ENCODE measurements at regions not wholly inside any gene's neighbourhood (a gene's known extent, or its start where the extent isn't known, plus 50 kb on each side); places are given as distances from the start of the nearest gene placed in this dataset.
"Not testable (repeated sequence)": the region's sequence is repeated elsewhere in the genome, so short reads cannot be mapped to it uniquely, and the experiment has no call there.

DNA sequence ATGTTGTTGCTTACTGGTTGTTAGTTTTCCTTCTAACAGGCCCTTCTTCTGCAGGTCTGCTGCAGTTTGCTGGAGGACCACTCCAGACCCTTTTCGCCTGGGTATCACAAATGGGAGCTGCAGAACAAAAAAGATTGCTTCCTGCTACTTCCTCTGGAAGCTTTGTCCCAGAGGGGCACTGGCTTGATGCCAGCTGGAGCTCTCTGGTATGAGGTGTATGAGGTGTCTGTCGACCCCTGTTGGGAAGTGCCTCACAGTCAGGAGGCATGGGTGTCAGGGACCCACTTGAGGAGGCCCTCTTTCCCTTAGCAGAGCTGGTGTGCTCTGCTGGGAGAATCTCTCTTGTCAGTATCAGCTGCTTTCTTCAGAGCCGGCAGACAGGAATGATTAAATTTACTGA, 127.4 kb upstream of the EDA2R start:
- Mint-ChIP-seq H3K4me1 (ENCODE audit: low read depth) (no peaks in the 10 kb centered on the region), H3K4me3 (no peak overlapping the region), H3K27me3 (ENCODE audit: insufficient read depth) (peaks cover 2% of the 10 kb centered on the region; the same call in 1 of the 2 replicates), H3K27ac (no peak overlapping the region), H3K36me3 (ENCODE audit: low read depth) (no peaks in the 10 kb centered on the region), H3K9me3 (no peaks in the 10 kb centered on the region)
- no peak for DNase-seq
- TF ChIP-seq, protein P1, sequence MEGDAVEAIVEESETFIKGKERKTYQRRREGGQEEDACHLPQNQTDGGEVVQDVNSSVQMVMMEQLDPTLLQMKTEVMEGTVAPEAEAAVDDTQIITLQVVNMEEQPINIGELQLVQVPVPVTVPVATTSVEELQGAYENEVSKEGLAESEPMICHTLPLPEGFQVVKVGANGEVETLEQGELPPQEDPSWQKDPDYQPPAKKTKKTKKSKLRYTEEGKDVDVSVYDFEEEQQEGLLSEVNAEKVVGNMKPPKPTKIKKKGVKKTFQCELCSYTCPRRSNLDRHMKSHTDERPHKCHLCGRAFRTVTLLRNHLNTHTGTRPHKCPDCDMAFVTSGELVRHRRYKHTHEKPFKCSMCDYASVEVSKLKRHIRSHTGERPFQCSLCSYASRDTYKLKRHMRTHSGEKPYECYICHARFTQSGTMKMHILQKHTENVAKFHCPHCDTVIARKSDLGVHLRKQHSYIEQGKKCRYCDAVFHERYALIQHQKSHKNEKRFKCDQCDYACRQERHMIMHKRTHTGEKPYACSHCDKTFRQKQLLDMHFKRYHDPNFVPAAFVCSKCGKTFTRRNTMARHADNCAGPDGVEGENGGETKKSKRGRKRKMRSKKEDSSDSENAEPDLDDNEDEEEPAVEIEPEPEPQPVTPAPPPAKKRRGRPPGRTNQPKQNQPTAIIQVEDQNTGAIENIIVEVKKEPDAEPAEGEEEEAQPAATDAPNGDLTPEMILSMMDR (IDR thresholded peaks at IDR 0.05) = no peak

DNA sequence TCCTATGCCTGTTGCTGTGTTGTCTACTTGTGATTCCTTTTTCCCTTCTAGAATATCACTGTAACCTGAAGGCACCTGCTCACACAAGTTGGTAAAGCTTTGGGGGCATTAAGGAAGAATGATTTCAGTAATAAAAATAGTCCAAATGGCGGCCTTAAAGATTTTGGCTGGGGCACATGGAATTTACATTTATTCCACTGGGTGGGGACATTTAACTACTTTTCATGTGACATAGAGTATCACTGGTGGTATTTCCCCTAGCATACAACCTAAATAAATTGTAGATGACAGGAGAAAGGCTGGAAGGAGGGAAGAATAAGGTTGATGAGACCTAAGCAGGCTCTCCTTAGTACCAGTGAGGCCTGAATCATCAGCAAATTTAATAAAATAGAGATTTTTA, 121.8 kb upstream of the EDA2R start:
- H3K9me3 Mint-ChIP-seq = no peaks in the 10 kb centered on the region

DNA sequence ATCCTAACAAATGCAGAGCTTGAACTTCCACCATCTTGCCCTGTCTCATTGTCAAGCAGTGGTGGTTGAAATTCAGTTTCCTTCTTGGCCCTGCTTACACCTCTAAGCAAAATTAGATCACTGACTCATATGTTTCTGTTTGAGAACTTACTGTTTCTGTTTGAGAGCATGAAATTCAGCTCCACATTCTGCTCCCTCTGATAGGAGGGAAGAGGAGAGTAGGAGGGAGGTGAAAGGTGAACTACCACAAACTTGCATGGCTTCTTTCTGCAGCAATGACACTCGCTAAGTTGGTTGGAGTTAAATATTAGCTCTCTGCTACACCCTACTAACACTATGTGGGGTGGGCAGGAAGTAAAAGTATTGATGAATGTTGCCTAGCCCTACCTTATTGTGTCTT, 117.8 kb upstream of the EDA2R start:
- no peaks in the 10 kb centered on the region for H3K4me1 Mint-ChIP-seq (ENCODE audit: low read depth)

More for the DNA sequence above, 121.8 kb upstream of the EDA2R start:
- TF ChIP-seq, protein P1 (IDR thresholded peaks at IDR 0.05) = peak; percentile 62
- no peaks in the 10 kb centered on the region for H3K4me1 Mint-ChIP-seq (ENCODE audit: low read depth)
- no peaks in the 10 kb centered on the region; the same call in 1 of the 2 replicates for H3K27me3 Mint-ChIP-seq (ENCODE audit: insufficient read depth)
- H3K36me3 Mint-ChIP-seq (ENCODE audit: low read depth) = no peaks in the 10 kb centered on the region
- DNase-seq = no peak
- H3K4me3 Mint-ChIP-seq = no peak overlapping the region
- H3K27ac Mint-ChIP-seq = no peak overlapping the region

DNA sequence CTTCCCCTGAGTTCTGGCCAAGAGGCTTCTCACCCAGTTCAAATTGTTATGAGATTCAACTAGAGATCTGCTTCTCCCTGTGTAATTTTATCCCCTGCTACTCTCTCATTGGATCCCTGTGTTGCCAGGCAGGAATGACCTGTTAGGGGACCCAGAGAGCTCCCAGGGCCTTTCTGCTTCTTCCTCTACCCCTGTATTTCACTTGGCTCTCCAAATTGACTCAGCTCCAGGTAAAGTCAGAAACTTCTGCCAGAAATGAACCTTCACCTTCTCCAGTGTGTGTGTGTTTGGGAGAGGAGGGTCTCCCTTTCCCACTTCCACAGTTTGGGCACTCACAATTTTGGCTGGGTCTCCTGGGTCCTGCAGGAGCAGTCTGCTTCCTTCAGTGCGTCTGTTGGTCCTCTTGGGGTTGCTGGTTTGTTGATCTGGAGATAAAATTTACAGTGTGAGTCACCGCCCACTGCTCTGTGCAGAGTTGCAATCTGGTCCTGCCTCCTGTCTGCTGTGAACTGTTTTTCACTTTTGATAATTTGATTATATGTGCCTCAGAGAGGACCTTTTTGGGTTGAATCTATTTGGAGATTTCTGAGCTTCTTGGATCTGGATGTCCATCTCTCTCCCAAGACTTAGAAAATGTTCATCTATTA, 112.4 kb upstream of the EDA2R start:
- H3K27me3 Mint-ChIP-seq (ENCODE audit: insufficient read depth) = no peaks in the 10 kb centered on the region; the same call in 1 of the 2 replicates
- DNase-seq = peak; percentile 7
- no peaks in the 10 kb centered on the region for H3K9me3 Mint-ChIP-seq
- TF ChIP-seq, protein P1 (IDR thresholded peaks at IDR 0.05) = no peak
- H3K36me3 Mint-ChIP-seq (ENCODE audit: low read depth) = no peaks in the 10 kb centered on the region
- no peak overlapping the region for H3K27ac Mint-ChIP-seq
- no peak overlapping the region for H3K4me3 Mint-ChIP-seq
- H3K4me1 Mint-ChIP-seq (ENCODE audit: low read depth) = no peaks in the 10 kb centered on the region

More for the DNA sequence above, 117.8 kb upstream of the EDA2R start:
- TF ChIP-seq, protein P1 (IDR thresholded peaks at IDR 0.05) = no peak
- no peaks in the 10 kb centered on the region for H3K36me3 Mint-ChIP-seq (ENCODE audit: low read depth)
- H3K9me3 Mint-ChIP-seq = no peaks in the 10 kb centered on the region
- H3K27me3 Mint-ChIP-seq (ENCODE audit: insufficient read depth) = no peaks in the 10 kb centered on the region; the same call in 1 of the 2 replicates
- no peak overlapping the region for H3K4me3 Mint-ChIP-seq
- no peak overlapping the region for H3K27ac Mint-ChIP-seq
- no peak for DNase-seq

DNA sequence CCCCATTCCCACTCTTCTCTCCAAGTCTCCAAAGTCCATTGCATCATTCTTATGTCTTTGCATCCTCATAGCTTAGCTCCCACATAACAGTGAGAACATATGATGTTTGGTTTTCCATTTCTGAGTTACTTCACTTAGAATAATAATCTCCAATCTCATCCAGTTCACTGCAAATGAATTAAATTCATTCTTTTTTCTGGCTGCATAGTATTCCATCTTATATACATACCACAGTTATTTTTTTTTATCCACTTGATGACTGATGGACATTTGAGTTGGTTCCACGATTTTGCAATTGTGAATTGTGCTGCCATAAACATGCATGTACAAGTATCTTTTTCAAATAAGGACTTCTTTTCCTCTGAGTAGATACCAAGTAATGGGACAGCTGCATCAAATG, 105.6 kb upstream of the EDA2R start:
- not testable (repeated sequence) for H3K4me1 Mint-ChIP-seq (ENCODE audit: low read depth)

DNA sequence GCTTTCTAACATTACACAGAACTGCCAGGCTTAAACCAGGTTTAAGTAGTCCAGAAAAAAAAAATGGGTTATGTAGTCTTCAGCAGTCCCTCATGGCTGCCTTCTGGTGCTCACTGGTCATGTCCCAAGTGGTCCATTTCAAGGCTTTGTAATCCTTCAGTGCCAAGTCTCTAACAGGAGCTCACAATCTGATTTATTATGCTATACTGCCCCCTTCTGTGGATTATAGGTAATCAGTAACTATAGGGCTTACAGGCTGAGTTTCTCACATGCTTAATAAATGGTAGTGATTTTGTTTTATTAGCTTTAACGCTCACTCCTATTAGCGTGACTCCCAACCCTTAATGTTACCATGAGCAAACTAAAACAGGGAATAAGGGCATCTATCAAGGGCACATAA, 92.5 kb upstream of the EDA2R start:
- DNase-seq = peak; percentile 50

More for the DNA sequence above, 105.6 kb upstream of the EDA2R start:
- not testable (repeated sequence) for DNase-seq; H3K27me3 Mint-ChIP-seq (ENCODE audit: insufficient read depth); H3K9me3 Mint-ChIP-seq; H3K27ac Mint-ChIP-seq; H3K4me3 Mint-ChIP-seq; H3K36me3 Mint-ChIP-seq (ENCODE audit: low read depth)

More for the DNA sequence above, 92.5 kb upstream of the EDA2R start:
- TF ChIP-seq, protein P1 (IDR thresholded peaks at IDR 0.05) = peak; percentile 75
- H3K4me1 Mint-ChIP-seq (ENCODE audit: low read depth) = peaks cover 11% of the 10 kb centered on the region
- no peak overlapping the region for H3K4me3 Mint-ChIP-seq
- H3K27me3 Mint-ChIP-seq (ENCODE audit: insufficient read depth) = no peaks in the 10 kb centered on the region
- no peaks in the 10 kb centered on the region for H3K9me3 Mint-ChIP-seq
- H3K27ac Mint-ChIP-seq = no peak overlapping the region
- no peaks in the 10 kb centered on the region for H3K36me3 Mint-ChIP-seq (ENCODE audit: low read depth)

Data from HFFc6 (cell line).